IMR-90 (cell line): ENCODE measurements at regions not wholly inside any gene's neighbourhood (a gene's known extent, or its start where the extent isn't known, plus 50 kb on each side); places are given as distances from the start of the nearest gene placed in this dataset.

ENCODE experiments used
- FOS ChIP-seq: fragments of 150-350 bp; IDR thresholded peaks from 2 replicates; pipeline ENCODE4 v1.6.1; 2016; ENCODE audit warnings: low read depth, low read length
- TF ChIP-seq, protein P1 (sequence below): conservative IDR thresholded peaks from 2 replicates; pipeline ENCODE4 v1.5.1; 2012; ENCODE audit warnings: mild to moderate bottlenecking, low read depth, low read length, improper control_type of control experiment

DNA sequence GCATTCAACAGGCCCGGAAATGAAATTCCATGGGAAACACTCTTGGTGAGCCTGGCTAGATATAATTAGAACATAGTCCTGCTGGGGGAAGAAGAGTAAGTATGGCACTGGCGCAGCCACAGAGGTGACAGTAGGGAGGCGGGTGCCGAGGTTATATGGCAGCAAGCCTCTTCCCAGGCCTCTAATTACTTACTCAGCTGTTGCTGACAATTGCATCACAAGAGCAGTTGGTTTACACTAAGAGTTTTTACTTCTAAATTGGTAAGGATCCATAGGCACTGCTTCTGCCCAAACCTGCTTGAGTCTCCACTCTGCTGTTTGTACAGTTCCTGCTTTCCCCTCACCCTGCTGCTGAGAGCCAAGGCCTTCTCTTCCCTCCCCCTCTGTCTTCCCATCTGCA is 93.3 kb upstream of the DUSP5 start:
- TF ChIP-seq, protein P1, sequence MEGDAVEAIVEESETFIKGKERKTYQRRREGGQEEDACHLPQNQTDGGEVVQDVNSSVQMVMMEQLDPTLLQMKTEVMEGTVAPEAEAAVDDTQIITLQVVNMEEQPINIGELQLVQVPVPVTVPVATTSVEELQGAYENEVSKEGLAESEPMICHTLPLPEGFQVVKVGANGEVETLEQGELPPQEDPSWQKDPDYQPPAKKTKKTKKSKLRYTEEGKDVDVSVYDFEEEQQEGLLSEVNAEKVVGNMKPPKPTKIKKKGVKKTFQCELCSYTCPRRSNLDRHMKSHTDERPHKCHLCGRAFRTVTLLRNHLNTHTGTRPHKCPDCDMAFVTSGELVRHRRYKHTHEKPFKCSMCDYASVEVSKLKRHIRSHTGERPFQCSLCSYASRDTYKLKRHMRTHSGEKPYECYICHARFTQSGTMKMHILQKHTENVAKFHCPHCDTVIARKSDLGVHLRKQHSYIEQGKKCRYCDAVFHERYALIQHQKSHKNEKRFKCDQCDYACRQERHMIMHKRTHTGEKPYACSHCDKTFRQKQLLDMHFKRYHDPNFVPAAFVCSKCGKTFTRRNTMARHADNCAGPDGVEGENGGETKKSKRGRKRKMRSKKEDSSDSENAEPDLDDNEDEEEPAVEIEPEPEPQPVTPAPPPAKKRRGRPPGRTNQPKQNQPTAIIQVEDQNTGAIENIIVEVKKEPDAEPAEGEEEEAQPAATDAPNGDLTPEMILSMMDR = no peak
- TF ChIP-seq FOS = no peak
